GM23338 (cell line): ENCODE measurements at regions not wholly inside any gene's neighbourhood (a gene's known extent, or its start where the extent isn't known, plus 50 kb on each side); places are given as distances from the start of the nearest gene placed in this dataset.

Experiments
- CREB1 ChIP-seq: fragments of 250-450 bp; sonication (Bioruptor Pico); IDR thresholded peaks from 2 replicates; pipeline ENCODE4 v1.5.0; 2020; ENCODE audit warnings: low read depth, mild to moderate bottlenecking, moderate library complexity
- CTCF ChIP-seq, 2 experiments: fragments of 200-600 bp in 1 of 2; sonication (generic) in 1 of 2; conservative IDR thresholded peaks; 2 replicates each; pipeline versions ENCODE4 v1.5.1 to v1.6.1; 2016 to 2017; ENCODE audit warnings: antibody characterized with exemption in 2 of 2, low read depth in 2 of 2, mild to moderate bottlenecking in 2 of 2, moderate library complexity in 1 of 2
- EZH2 ChIP-seq: fragments of 200-600 bp; sonication (generic); IDR thresholded peaks from one replicate; pipeline ENCODE4 v1.8.0; 2017; ENCODE audit warnings: antibody characterized with exemption, mild to moderate bottlenecking, low read depth; ENCODE audit not compliant: unreplicated experiment
- EZH2phosphoT487 ChIP-seq: fragments of 200-600 bp; sonication (generic); IDR thresholded peaks from one replicate; pipeline ENCODE4 v1.8.1; 2018; ENCODE audit warnings: antibody characterized with exemption; ENCODE audit not compliant: unreplicated experiment
- JUNB ChIP-seq: IDR thresholded peaks from one replicate; pipeline ENCODE4 v1.6.1; 2016; ENCODE audit warnings: antibody characterized with exemption; ENCODE audit not compliant: unreplicated experiment
- NANOG ChIP-seq: IDR thresholded peaks from 2 replicates; pipeline ENCODE4 v1.6.1; 2016; ENCODE audit warnings: antibody characterized with exemption, borderline replicate concordance
- POLR2AphosphoS5 ChIP-seq: IDR thresholded peaks from 2 replicates; pipeline ENCODE4 v1.6.1; 2016; ENCODE audit warnings: antibody characterized with exemption, low read depth
- REST ChIP-seq: IDR thresholded peaks from one replicate; pipeline ENCODE4 v1.6.1; 2018; ENCODE audit warnings: antibody characterized with exemption; ENCODE audit not compliant: unreplicated experiment
- ZNF114 ChIP-seq: fragments of 250-450 bp; sonication (Bioruptor Pico); IDR thresholded peaks from 2 replicates; pipeline ENCODE4 v1.5.0; 2020; ENCODE audit warnings: mild to moderate bottlenecking, moderate library complexity
- ZNF331 ChIP-seq: fragments of 250-450 bp; sonication (Bioruptor Pico); IDR thresholded peaks from 2 replicates; pipeline ENCODE4 v1.5.0; 2020; ENCODE audit warnings: low read depth, mild to moderate bottlenecking, moderate library complexity

DNA sequence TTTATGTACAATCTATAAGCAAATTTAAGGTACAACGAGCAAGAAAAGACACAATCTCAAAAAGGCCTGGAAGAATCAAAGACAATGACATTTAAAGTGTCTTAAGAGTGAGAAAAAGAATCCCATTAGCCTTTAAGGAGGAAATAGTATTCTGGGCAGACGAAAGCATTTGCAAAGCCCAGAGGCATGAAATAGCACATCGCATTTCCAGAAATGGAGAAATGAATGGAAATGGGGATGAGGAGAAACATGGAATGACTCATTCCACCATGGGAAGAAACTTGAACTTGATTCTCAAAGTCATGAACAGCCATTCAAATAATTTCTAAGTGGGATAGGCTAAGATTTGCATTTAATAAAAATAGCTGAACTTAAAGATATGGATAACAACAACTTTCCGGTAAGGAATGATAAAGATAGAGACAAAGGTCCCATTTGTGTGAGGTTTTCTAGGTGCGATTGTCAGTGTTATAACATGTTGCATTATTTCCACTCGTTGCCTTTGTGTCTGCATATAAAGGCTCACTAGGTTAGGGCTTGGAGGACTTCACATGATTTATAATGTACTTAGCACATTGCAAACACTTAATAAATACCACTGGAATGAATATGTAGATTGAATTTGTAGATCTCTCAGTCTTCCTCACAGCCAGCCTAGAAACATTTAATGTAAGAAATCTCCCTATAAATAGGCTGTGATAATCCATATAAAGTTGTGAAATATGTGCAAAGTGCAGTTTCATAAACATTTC lies 310.3 kb upstream of the KLF6 start:
- TF ChIP-seq POLR2AphosphoS5: no peak
- no peak for TF ChIP-seq CTCF (conservative IDR thresholded peaks at IDR 0.05; ENCODE audit: low read depth in 2 of 2)
- TF ChIP-seq EZH2: no peak
- no peak for TF ChIP-seq CREB1 (CRISPR knock-in tag)
- TF ChIP-seq REST: no peak
- TF ChIP-seq EZH2phosphoT487: no peak
- no peak for TF ChIP-seq ZNF114 (CRISPR knock-in tag)
- TF ChIP-seq NANOG: no peak
- no peak for TF ChIP-seq JUNB
- TF ChIP-seq ZNF331 (CRISPR knock-in tag): no peak
